ENCODE measurements at regions not wholly inside any gene's neighbourhood (a gene's known extent, or its start where the extent isn't known, plus 50 kb on each side); places are given as distances from the start of the nearest gene placed in this dataset.

DNA sequence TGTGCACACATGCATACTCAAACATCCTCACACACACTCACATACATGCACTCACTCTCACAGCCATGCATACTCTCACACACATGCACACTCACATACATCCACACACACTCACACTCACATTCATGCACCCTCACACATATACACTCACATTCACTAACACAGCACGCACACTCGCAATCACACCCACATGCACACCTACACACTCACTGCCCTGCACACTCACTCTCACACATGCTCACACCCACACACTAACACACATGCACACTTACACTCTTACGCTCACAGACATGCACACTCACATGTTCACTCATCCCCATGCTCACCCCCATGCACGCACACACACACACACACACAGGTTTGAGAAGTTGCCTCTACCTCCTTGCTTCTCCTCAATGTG lies 63.2 kb upstream of the SFSWAP start:
- TF ChIP-seq CBX8 (IDR thresholded peaks at IDR 0.05; ENCODE audit: borderline replicate concordance, low read depth, low read length): no peak
- TF ChIP-seq CHD1 (IDR thresholded peaks at IDR 0.05; ENCODE audit: low read depth, low read length): no peak
- TF ChIP-seq POLR2AphosphoS5 (IDR thresholded peaks at IDR 0.05; ENCODE audit: low read depth, low read length): no peak
- no peak for TF ChIP-seq GABPA (IDR thresholded peaks at IDR 0.05; ENCODE audit: borderline replicate concordance, insufficient read depth, low read length)
- TF ChIP-seq BRCA1 (IDR thresholded peaks at IDR 0.05; ENCODE audit: low read depth, low read length): no peak
- TF ChIP-seq, protein P1, sequence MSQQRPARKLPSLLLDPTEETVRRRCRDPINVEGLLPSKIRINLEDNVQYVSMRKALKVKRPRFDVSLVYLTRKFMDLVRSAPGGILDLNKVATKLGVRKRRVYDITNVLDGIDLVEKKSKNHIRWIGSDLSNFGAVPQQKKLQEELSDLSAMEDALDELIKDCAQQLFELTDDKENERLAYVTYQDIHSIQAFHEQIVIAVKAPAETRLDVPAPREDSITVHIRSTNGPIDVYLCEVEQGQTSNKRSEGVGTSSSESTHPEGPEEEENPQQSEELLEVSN (IDR thresholded peaks at IDR 0.05): no peak
- TF ChIP-seq TAF1 (IDR thresholded peaks at IDR 0.05; ENCODE audit: low read depth, low read length): no peak
- no peak for TF ChIP-seq NANOG (IDR thresholded peaks at IDR 0.05; ENCODE audit: insufficient read depth, low read depth, low read length, poor library complexity, severe bottlenecking)
- TF ChIP-seq, protein P2, sequence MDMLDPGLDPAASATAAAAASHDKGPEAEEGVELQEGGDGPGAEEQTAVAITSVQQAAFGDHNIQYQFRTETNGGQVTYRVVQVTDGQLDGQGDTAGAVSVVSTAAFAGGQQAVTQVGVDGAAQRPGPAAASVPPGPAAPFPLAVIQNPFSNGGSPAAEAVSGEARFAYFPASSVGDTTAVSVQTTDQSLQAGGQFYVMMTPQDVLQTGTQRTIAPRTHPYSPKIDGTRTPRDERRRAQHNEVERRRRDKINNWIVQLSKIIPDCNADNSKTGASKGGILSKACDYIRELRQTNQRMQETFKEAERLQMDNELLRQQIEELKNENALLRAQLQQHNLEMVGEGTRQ (IDR thresholded peaks at IDR 0.05; ENCODE audit: low read length): no peak
- TF ChIP-seq EZH2 (IDR thresholded peaks at IDR 0.05; ENCODE audit: low read depth, low read length, severe bottlenecking): no peak
- H3K4me3 ChIP-seq (ENCODE audit: extremely low read depth in 1 of 4, insufficient read depth in 2 of 4, low read depth in 3 of 4, low read length in 4 of 4): no peak overlapping the region
- DNase-seq (ENCODE audit: low read depth in 1 of 2, low spot score in 2 of 2) (no peak), FAIRE-seq (no peak)
- ChIA-PET POLR2A (ENCODE audit: partially characterized antibody) (no interaction called here), CTCF (ENCODE audit: partially characterized antibody) (no interaction called here)
- H3K56ac ChIP-seq (replicated peaks; ENCODE audit: insufficient read length, low read depth, low read length): no peak overlapping the region
- H3K27ac ChIP-seq (ENCODE audit: low read depth, low read length): no peak overlapping the region
- H2BK15ac ChIP-seq (ENCODE audit: low read length): peak overlapping the region; percentile 46; the same call in 1 of the 2 replicates
- no peak overlapping the region for H2AFZ ChIP-seq (ENCODE audit: low read length)
- H3K18ac ChIP-seq (ENCODE audit: extremely low read depth, low read length): no peak overlapping the region
- H3K36me3 ChIP-seq (ENCODE audit: control insufficient read depth in 2 of 4, insufficient read depth in 4 of 4, low read length in 3 of 4): no peaks in the 10 kb centered on the region
- H3K79me2 ChIP-seq (ENCODE audit: control insufficient read depth in 1 of 2, insufficient read depth in 2 of 2, low read length in 2 of 2): no peaks in the 10 kb centered on the region
- H3K9ac ChIP-seq (replicated peaks in 1 of 4; ENCODE audit: extremely low read depth in 1 of 4, low read depth in 3 of 4, low read length in 3 of 4): no peak overlapping the region
- H2BK12ac ChIP-seq (ENCODE audit: low read depth, low read length): peak overlapping the region; percentile 60; the same call in 1 of the 2 replicates
- H3K79me1 ChIP-seq (ENCODE audit: low read depth, low read length): no peaks in the 10 kb centered on the region
- H2BK120ac ChIP-seq (replicated peaks; ENCODE audit: low read depth, low read length): no peak overlapping the region
- H2BK20ac ChIP-seq (ENCODE audit: low read length): no peak overlapping the region
- peaks cover 6% of the 10 kb centered on the region; the same call in 1 of the 2 replicates for H3K23me2 ChIP-seq (ENCODE audit: low read depth, low read length)
- no peak overlapping the region for H4K5ac ChIP-seq (ENCODE audit: insufficient read length, low read depth, low read length)
- peaks cover 0 to 2% of the 10 kb centered on the region in 2 experiments for H4K20me1 ChIP-seq (replicated peaks in 1 of 2; ENCODE audit: control insufficient read depth in 1 of 2, insufficient read depth in 2 of 2, low read length in 2 of 2)
- WGBS, 2 experiments (ENCODE audit: extremely low coverage in 1 of 2, insufficient coverage in 1 of 2, insufficient read length in 1 of 2, insufficient replicate concordance in 2 of 2, low coverage in 1 of 2, low lambda C conversion rate in 2 of 2, missing lambda C conversion rate in 1 of 2): 89% methylated on average over 3 of the region's 4 CpGs; no CpG with 5 or more reads in 1 of the 2 experiments
- no peaks in the 10 kb centered on the region for H3K27me3 ChIP-seq (replicated peaks in 1 of 4; ENCODE audit: control insufficient read depth in 3 of 4, extremely low read depth in 1 of 4, insufficient read depth in 3 of 4, low read length in 3 of 4)
- no peak overlapping the region for H4K91ac ChIP-seq (replicated peaks; ENCODE audit: insufficient read length, low read length)
- H3K23ac ChIP-seq (ENCODE audit: insufficient read length): no peak overlapping the region
- peaks cover 0 to 21% (median 10%) of the 10 kb centered on the region in 4 experiments; a peak in 4 of 7 replicates for H3K4me1 ChIP-seq (replicated peaks in 1 of 4; ENCODE audit: control insufficient read depth in 3 of 4, insufficient read depth in 4 of 4, low read length in 3 of 4)
- H3K14ac ChIP-seq (ENCODE audit: insufficient read length): no peak overlapping the region
- H2BK5ac ChIP-seq (ENCODE audit: low read depth, low read length): no peak overlapping the region
- no peak overlapping the region for H3K4me2 ChIP-seq (ENCODE audit: insufficient read depth in 1 of 2, low read depth in 2 of 2, low read length in 2 of 2)
- H2AK5ac ChIP-seq (ENCODE audit: low read depth, low read length): 0 out of 2 replicates have a peak overlapping the region, but pooled peaks have one; percentile 8
- H4K8ac ChIP-seq (ENCODE audit: extremely low read depth, insufficient read depth, low read length): no peak overlapping the region
- no peak overlapping the region for H3K4ac ChIP-seq (replicated peaks; ENCODE audit: insufficient read length, low read depth, low read length)
- H3K9me3 ChIP-seq (ENCODE audit: insufficient read depth in 2 of 2, low read depth in 1 of 2, low read length in 1 of 2): no peaks in the 10 kb centered on the region

Data from H1 (cell line).